ELF-1 (cell line): ENCODE measurements at regions not wholly inside any gene's neighbourhood (a gene's known extent, or its start where the extent isn't known, plus 50 kb on each side); places are given as distances from the start of the nearest gene placed in this dataset.
"Not testable (repeated sequence)": the region's sequence is repeated elsewhere in the genome, so short reads cannot be mapped to it uniquely, and the experiment has no call there.

Experiments used
- DNase-seq: peaks from one replicate; pipeline ENCODE4 v3.0.0-alpha.2; 2016; ENCODE audit warnings: low read depth, low spot score

- DNase-seq, result no peak
Measured at GRCh38 chr1:214859647-214860046, 222.9 kb upstream of the KCNK2 start.

DNA sequence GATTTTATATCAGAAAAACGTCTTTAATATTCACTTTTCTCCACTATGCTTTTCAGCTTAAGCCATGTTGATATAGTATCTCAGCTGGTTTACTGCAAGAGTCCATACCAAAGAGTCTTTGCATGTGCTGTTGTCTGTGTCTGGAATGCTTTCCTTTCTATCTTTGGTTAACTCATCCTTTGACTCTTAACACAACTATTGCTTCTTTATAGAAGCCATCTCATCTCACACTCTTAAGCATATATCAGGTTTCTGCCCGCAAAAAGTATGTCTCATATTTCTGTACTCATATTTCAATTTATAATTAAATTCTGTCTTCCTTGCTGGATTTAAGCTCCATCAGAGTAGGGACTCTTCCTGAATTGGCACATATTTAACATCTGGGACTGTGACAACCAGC lies 220.9 kb upstream of the KCNK2 start:
- DNase-seq, result no peak

GRCh38 chr1:214862421-214862820 lies 220.1 kb upstream of the KCNK2 start:
- DNase-seq, result no peak

GRCh38 chr1:214864896-214865688 lies 217.4 kb upstream of the KCNK2 start:
- DNase-seq, result no peak

GRCh38 chr1:214870426-214870825 lies 212.1 kb upstream of the KCNK2 start:
- DNase-seq, result not testable (repeated sequence)

DNA sequence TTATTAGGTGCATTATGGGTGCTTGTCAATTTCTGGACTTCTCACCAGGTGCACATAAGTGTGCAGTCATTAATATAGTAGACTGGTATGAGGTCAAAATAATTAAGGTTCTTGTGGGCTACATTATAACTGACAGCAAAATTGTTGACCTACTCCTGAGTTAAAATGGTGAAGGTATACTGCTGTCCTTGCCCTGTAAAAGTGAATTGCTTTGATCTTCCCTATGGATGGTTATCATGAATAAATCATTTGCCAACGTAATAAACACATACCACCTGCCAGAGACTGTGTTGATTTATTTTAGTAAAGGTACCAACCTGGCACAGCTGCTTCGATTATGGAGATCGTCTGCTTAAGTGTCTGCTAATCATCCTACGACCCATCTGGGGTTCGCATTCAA lies 201.6 kb upstream of the KCNK2 start:
- DNase-seq, result no peak

DNA sequence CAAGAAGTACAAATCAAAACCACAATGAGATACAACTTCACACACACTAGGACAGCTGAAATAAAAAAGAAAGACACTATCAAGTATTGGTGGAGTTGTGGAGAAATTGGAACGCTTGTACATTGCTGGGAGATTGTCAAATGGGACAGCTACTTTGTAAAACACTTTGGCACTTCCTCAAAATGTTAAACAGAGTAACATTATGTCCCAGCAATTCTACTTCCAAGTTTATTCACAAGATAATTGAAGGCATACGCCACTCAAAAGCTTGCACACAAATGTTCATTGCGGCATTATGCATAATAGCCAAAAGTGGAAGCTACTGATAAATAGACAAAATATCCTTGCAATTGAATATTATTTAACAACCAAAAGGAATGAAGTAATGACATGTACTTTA lies 199.9 kb upstream of the KCNK2 start:
- DNase-seq, result no peak

GRCh38 chr1:214895011-214895600 lies 187.4 kb upstream of the KCNK2 start:
- DNase-seq, result no peak

DNA sequence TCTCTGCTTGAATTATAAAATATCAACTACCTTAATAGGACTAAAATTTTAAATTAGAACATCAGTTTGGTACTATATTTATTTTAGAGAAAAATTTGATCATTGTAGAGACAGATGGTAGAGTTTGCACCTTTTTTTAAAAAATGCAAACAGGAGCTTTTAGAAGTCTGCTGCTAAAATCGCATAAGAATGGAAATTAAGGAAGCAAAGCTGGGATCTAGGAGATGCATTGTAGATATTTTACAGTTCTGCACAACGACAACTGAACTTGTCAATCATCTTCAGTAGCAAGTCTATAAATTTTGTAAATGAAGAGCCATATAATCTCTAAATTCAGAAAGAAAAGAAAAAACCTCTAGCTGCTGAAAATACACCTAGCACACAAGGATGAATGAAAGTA lies 185.6 kb upstream of the KCNK2 start:
- DNase-seq, result no peak

GRCh38 chr1:214897581-214897980 lies 185.0 kb upstream of the KCNK2 start:
- no peak for DNase-seq

DNA sequence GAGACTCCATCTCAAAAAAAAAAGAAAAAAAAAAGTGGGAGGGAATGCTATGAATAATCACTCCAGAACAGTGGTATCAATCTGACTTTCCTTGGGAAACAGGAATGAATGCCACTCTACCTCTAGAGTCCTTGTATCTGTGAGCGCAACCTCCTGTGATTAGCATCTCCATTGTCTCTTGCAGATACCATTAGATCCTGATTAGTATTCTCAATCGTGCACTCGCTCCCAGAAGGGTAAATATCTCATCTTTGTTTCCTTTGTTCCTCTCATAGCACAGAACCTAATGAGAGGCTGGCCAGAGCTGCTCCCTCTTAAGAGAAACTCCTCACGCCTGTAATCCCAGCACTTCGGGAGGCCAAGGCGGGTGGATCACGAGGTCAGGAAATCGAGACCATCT lies 184.4 kb upstream of the KCNK2 start:
- no peak for DNase-seq

DNA sequence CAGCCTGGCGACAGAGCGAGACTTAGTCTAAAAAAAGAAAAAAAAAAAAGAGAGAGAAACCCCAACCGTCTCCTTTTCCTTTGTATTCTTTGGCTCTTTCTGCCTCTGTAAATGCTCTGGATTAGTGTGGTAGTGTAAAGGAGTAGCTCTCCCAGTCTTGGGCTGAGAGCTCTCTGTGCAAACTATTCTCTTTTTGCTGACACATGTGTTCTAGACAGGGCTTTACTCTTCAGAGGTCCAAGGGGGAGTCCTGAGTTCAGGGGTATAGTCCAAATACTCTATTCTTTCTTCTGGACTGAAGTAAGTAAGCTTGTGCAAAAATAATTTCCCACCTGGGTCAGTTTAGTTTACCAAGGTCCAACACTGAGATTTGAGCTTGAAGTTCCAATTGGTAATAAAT lies 183.8 kb upstream of the KCNK2 start:
- DNase-seq, result no peak

DNA sequence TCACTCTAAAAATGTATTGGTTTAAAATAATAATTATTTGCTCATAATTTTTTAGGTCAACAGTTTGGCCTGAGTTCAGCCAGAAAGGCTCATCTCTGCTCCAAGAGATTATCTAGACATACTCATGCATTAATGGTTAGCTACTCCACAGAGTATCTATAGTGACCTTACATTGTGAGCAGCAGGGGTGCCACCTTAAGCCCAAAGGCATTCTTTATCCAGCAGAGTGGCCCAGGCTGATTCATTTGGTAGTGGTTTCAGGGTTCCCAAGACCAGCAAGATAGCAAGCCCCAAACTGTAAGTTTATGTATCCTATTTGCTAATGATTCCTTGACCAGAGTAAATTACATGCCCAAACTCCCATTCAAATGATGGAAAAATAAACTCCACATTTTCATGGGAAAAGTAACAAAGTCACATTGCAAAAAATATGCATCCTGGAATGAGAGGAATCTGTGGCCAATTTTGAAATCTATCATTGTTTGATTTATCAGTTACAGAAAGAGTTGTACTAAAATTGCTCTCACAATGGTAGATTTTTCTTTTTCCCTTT lies 182.6 kb upstream of the KCNK2 start:
- no peak for DNase-seq

DNA sequence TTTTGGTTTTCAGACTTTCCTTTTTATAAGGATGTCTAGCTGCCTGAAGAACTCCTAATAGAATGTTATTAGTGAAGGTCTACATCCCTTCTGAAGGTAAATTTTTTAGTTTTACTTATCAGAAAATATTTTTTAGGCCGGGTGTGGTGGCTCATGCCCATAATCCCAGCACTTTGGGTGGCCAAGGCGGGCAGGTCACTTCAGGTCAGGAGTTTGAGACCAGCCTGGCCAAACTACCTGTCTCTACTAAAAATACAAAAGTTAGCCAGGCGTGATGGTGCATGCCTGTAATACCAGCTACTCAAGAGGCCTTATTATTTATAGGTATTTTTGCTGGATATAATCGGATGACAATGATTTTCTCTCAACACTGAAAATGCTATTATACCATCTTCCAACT lies 181.9 kb upstream of the KCNK2 start:
- no peak for DNase-seq

DNA sequence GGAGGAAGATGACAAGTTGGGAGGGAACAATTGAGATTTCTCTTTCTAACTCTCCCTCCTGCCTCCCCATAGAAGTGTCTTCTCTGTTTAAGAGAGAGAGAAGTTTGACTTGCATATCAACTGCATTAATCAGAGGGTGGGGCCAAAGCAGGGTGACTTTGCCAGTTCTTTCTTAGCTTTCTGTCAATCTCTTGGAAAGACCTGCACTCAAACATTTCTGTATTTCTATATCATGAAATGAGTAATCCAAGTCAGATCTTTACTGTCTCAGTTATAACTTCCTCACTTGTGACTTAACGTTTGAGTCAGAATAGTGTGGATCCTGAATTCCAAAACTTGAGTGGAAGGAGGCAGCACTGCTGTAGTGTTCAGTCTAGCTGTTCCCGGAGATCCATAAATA lies 180.8 kb upstream of the KCNK2 start:
- no peak for DNase-seq

DNA sequence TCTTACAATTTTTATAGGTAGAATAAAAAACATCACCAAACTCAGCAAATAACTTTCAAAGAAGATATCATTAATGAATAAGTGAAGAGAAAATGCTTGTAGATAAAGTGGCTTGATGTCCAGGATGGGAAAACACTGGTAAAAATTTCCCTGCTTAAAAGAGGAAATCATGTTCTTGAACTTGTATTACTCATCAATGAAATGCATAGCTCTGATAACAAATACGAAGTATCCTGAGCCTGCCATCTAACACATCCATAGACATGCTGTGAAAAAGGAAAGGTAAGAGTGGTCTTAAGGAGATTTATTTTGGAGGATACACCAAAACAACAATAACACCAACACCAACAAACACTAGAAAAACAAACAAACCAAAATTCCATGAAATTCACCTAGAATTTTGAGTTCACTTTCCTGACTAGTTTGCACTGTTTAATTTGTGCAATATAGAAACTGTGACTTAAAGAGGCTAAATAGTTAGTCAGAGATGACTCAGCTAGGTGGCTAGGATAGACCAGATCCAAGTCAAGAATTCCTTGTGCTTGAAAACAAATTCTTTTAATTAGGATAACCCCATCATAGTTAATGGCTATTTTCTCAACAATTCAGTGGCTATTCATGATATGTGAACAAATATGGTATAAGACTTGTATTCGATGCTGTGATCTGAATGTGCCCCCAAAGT lies 179.8 kb upstream of the KCNK2 start:
- no peak for DNase-seq

- DNase-seq, result no peak
Measured at GRCh38 chr1:214912127-214912526, 170.4 kb upstream of the KCNK2 start.

DNA sequence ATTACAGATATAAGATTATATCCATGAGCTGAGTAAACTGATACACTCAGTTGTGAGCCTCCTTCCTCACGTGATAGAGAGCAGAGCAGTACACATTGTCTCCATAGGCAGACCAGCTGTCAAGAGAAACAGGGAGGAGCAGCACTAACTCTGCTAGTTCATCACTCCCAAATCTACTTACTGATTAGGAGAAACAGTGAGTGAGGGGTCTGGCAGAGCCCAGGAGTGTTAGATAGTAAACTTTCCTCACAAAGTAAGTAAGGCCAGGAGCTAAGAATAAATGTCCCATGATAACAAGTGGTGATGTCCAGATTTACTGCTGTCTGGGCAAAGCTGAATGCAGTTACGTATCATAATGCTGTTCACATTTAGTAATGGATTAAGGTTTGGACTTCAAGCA lies 168.6 kb upstream of the KCNK2 start:
- no peak for DNase-seq

- DNase-seq, result no peak
Measured at GRCh38 chr1:214917081-214917635, 165.4 kb upstream of the KCNK2 start.

GRCh38 chr1:214918745-214919144 lies 163.8 kb upstream of the KCNK2 start:
- no peak for DNase-seq

DNA sequence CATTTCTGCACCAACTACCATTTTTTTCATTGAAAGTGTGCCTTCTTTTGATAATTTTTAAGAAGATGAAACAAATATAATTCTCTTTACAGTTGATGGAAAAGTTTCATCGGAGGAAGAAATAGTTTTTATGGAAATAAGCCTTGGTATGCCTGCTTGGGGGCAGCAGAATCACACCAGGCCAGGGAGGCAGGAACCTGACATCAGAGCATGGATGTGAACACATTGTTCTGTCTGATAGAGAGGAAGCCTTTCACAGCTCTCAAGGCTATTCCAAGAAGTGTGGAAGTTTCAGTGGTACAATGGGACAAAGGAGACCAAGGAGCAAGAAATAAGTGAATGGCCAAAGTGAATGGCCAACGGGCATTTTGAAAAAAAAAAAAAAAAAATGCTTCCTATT lies 162.2 kb upstream of the KCNK2 start:
- no peak for DNase-seq

DNA sequence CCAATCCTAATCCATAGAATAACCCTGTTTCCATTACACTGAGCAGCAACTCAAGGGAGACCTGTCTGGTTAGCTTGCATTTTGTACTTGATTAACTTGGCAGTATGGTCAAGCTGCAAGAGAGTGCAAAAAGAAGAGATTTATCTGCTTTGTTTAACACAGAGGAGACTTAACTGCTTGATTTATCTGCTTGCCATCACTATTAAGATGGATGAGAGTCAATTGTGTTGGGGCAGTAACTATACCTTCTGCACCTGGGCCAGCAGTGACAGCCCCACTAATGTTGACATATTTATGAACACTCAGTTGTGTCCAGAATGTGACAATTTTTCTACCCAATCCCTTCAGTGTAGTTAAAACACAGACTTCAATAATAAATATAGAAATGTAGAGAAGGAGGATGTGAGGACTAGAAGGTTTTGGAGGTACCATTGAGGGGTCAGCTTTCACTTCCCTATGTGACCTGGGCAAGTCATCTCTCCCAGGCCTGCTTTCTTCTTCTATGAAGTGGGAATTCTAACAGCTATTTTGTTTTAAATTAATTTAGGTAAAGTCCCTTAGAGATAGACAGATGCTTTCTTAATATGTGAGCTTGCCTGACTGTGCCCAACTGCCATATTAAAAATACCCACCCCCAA lies 159.1 kb upstream of the KCNK2 start:
- no peak for DNase-seq
